Sigmoid colon (tissue), 4 donors: ENCODE measurements at regions not wholly inside any gene's neighbourhood (a gene's known extent, or its start where the extent isn't known, plus 50 kb on each side); places are given as distances from the start of the nearest gene placed in this dataset.

Experiments
- CTCF ChIP-seq, 4 experiments: fragments of 450-650 bp in 3 of 4; fragments of 200-600 bp in 1 of 4; IDR thresholded peaks; one replicate each; pipeline ENCODE4 v1.5.1; 2016 to 2019; ENCODE audit warnings: antibody characterized with exemption in 4 of 4, mild to moderate bottlenecking in 3 of 4, moderate library complexity in 2 of 4
- POLR2AphosphoS5 ChIP-seq, 4 donors: sonication (generic); formaldehyde crosslinking; IDR thresholded peaks; one replicate each; pipeline ENCODE4 v1.6.1; 2017; ENCODE audit warnings: antibody characterized with exemption in 4 of 4

GRCh38 chr12:34626363-34627157, 604.3 kb downstream of the ALG10 start:
- no peak for TF ChIP-seq CTCF (IDR thresholded peaks at IDR 0.05)
- TF ChIP-seq POLR2AphosphoS5 (IDR thresholded peaks at IDR 0.05) = no peak
